Hematopoietic multipotent progenitor cell treated with erythropoietin and hydrocortisone succinate and interleukin-3 and kit ligand, for 4 days (in vitro differentiated cells): ENCODE measurements at regions not wholly inside any gene's neighbourhood (a gene's known extent, or its start where the extent isn't known, plus 50 kb on each side); places are given as distances from the start of the nearest gene placed in this dataset.

Source experiments
- DNase-seq: peaks from one replicate; pipeline ENCODE4 v3.0.0-alpha.2; 2015

- DNase-seq = no peak
These were observed 79.0 kb upstream of the DNAH14 start for GRCh38 chr1:224850446-224850845.

GRCh38 chr1:224851210-224851847 lies 78.1 kb upstream of the DNAH14 start:
- DNase-seq = peak; percentile 75

GRCh38 chr1:224851848-224852261 lies 77.6 kb upstream of the DNAH14 start:
- no peak for DNase-seq

- DNase-seq = peak; percentile 40
These were observed 76.4 kb upstream of the DNAH14 start for GRCh38 chr1:224852901-224853568.

GRCh38 chr1:224856973-224857372 lies 72.5 kb upstream of the DNAH14 start:
- DNase-seq = no peak

GRCh38 chr1:224859651-224860050 lies 69.8 kb upstream of the DNAH14 start:
- DNase-seq = no peak

GRCh38 chr1:224860488-224861338 lies 68.8 kb upstream of the DNAH14 start:
- no peak for DNase-seq

GRCh38 chr1:224861339-224861716 lies 68.1 kb upstream of the DNAH14 start:
- no peak for DNase-seq

GRCh38 chr1:224863486-224863885 lies 66.0 kb upstream of the DNAH14 start:
- DNase-seq = no peak

- no peak for DNase-seq
These were observed 65.5 kb upstream of the DNAH14 start for GRCh38 chr1:224864006-224864405.

- no peak for DNase-seq
These were observed 64.0 kb upstream of the DNAH14 start for GRCh38 chr1:224865510-224865909.

GRCh38 chr1:224866940-224867339 lies 62.5 kb upstream of the DNAH14 start:
- no peak for DNase-seq

GRCh38 chr1:224867715-224868114 lies 61.8 kb upstream of the DNAH14 start:
- DNase-seq = no peak

- no peak for DNase-seq
These were observed 56.5 kb upstream of the DNAH14 start for GRCh38 chr1:224872832-224873433.

GRCh38 chr1:224873434-224874369 lies 55.8 kb upstream of the DNAH14 start:
- no peak for DNase-seq

- peak; percentile 13 for DNase-seq
These were observed 54.7 kb upstream of the DNAH14 start for GRCh38 chr1:224874775-224875174.

- DNase-seq = no peak
These were observed 50.2 kb upstream of the DNAH14 start for GRCh38 chr1:224879162-224879803.
